GM06990 (cell line): ENCODE measurements at regions not wholly inside any gene's neighbourhood (a gene's known extent, or its start where the extent isn't known, plus 50 kb on each side); places are given as distances from the start of the nearest gene placed in this dataset.

Experiments used
- DNase-seq: peaks from one replicate; pipeline ENCODE4 v3.0.0-alpha.2; 2011; ENCODE audit not compliant: insufficient read length; ENCODE audit errors: extremely low read depth
- H3K27me3 ChIP-seq: replicated peaks from 2 replicates; pipeline ENCODE4 v1.6.0; 2011; ENCODE audit warnings: low read length; ENCODE audit not compliant: control insufficient read depth, insufficient read depth
- H3K36me3 ChIP-seq: 2 replicates; pipeline ENCODE4 v1.5.1; 2011; ENCODE audit warnings: low read length; ENCODE audit not compliant: control insufficient read depth, insufficient read depth
- H3K4me3 ChIP-seq: replicated peaks from 2 replicates; pipeline ENCODE4 v1.5.1; 2011; ENCODE audit warnings: low read depth, mild to moderate bottlenecking, control low read depth, low read length
- TF ChIP-seq, protein P1 (sequence below): IDR thresholded peaks from 2 replicates; pipeline ENCODE4 v1.5.1; 2011; ENCODE audit warnings: low read length, control low read depth, mild to moderate bottlenecking, inconsistent platforms; ENCODE audit not compliant: insufficient read depth, poor library complexity, severe bottlenecking

DNA sequence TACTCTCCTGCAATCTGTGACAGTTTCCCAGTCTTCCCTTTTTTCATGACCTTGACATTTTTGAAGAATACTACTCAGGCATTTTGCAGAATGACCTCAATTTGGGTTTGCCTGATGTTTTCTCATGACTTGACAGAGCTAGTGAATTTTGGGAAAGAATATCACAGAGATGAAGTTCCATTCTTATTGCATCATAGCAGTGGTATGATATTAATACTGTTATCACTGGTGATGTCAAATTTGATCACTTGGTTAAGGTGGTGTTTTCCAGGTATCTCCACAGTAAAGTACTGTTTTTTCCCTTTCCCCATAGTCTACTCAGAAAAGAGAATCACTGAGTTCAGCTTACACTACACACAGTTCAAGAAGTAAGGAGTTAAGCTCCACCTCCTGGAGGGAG, 56.2 kb upstream of the XPA start:
- H3K36me3 ChIP-seq, result no peaks in the 10 kb centered on the region
- no peak overlapping the region for H3K4me3 ChIP-seq
- no peak for DNase-seq
- no peaks in the 10 kb centered on the region; the same call in none of the 2 replicates for H3K27me3 ChIP-seq
- TF ChIP-seq, protein P1, sequence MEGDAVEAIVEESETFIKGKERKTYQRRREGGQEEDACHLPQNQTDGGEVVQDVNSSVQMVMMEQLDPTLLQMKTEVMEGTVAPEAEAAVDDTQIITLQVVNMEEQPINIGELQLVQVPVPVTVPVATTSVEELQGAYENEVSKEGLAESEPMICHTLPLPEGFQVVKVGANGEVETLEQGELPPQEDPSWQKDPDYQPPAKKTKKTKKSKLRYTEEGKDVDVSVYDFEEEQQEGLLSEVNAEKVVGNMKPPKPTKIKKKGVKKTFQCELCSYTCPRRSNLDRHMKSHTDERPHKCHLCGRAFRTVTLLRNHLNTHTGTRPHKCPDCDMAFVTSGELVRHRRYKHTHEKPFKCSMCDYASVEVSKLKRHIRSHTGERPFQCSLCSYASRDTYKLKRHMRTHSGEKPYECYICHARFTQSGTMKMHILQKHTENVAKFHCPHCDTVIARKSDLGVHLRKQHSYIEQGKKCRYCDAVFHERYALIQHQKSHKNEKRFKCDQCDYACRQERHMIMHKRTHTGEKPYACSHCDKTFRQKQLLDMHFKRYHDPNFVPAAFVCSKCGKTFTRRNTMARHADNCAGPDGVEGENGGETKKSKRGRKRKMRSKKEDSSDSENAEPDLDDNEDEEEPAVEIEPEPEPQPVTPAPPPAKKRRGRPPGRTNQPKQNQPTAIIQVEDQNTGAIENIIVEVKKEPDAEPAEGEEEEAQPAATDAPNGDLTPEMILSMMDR, result no peak

DNA sequence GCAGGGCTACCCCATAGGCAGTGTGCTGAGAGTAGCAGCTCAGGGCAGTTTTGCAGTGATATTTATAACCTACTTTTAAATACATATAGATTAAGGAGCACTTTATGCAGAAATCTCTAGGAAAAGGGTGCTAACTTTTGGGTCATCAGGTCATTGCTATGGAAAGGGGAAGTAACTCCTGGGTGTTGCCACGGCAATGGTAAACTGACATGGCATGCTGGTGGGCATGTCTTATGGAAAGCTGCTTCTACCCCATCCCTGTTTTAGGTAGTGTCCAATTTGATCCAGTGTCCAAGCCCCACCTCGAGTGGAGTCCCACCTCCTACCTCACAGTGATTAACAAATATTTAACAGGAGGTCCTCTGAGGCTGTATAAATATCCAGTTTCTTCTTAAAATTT, 56.8 kb upstream of the XPA start:
- TF ChIP-seq, protein P1, result no peak
- H3K36me3 ChIP-seq, result no peaks in the 10 kb centered on the region
- DNase-seq, result no peak
- H3K4me3 ChIP-seq, result no peak overlapping the region
- H3K27me3 ChIP-seq, result no peaks in the 10 kb centered on the region; the same call in none of the 2 replicates

DNA sequence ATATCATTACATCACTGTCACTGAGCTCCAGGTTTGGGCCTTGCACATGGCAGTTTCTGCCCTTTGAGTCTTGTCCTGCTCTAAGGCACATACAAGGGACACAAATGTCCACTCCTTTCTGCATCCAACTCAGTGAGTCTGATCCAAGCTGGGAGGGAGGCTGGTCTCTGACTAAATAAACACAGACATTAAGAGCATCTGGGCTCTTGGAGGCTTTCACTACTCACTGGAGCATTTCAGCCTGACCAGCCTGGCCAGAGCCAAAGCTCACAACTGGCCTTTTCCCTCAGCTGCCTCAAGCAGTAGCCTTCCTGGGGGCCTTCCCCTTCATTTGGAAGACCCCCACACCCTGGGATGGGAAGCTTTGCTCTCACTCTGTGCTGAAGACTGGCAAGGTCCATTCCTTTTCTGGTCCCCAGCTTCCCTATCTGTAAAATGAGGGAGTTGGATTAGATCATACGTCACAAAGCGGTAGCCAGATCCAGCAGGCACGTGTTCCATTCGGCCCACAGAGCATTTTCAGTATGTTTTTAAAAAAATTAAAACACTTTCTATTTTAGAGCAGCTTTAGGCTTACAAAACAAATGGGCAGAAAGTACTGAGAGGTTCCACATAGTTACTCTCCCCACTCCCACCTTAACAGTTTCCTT, 58.6 kb upstream of the XPA start:
- no peaks in the 10 kb centered on the region for H3K36me3 ChIP-seq
- no peak overlapping the region for H3K4me3 ChIP-seq
- DNase-seq, result no peak
- TF ChIP-seq, protein P1, result no peak
- H3K27me3 ChIP-seq, result no peaks in the 10 kb centered on the region; the same call in none of the 2 replicates

DNA sequence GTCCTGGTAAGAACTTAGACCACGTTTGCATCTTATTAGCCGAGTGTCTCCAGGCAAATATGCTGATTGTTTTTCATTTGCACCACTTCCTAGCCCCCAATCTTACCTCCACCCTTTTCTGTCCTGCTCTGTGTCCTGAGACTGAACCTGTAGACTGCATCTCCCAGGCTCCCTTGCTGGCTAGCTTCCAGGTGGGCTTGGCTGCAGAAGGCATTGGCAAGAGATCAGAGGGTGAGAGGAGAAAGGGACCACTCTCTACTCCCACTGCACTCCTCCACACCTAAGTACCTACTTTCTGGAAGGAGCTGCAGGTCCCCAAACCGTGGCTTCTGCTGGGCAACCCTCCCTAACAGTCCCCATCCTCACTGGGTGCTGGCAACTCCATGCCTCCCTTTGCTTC, 59.9 kb upstream of the XPA start:
- no peaks in the 10 kb centered on the region for H3K36me3 ChIP-seq
- H3K27me3 ChIP-seq, result no peaks in the 10 kb centered on the region; the same call in none of the 2 replicates
- no peak for DNase-seq
- TF ChIP-seq, protein P1, result no peak
- H3K4me3 ChIP-seq, result no peak overlapping the region

DNA sequence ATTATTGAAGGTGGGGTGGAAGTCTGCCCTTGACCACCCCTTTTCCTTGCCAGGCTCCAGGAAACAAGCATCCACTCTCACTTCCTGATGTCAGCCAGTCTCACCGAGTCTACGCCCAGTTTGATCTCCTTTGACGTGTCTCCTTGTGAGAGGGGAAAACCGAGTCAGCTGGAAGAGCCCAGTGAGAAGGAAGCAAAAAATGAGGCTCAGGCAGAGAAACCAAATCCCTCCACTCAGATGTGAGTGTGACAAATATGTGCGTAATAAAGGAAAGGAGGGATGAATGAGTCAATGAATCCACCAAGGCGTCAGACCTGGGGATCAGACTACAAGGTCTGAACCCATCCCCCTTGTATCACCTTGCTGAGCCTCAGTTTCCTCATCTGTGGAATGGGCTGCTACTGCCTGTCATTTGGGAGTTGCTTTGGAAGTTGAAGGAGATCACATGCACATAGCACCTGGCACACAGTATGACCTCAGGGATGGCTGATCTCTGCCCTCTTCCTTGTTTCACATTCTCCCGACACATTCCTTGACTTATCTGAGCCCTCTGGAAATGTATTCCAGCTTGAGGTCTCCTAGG, 61.3 kb upstream of the XPA start:
- TF ChIP-seq, protein P1, result no peak

More for the DNA sequence above, 61.3 kb upstream of the XPA start:
- no peak for DNase-seq
- Histone ChIP-seq H3K36me3 (no peaks in the 10 kb centered on the region), H3K27me3 (no peaks in the 10 kb centered on the region; the same call in none of the 2 replicates), H3K4me3 (no peak overlapping the region)
